ENCODE measurements at regions not wholly inside any gene's neighbourhood (a gene's known extent, or its start where the extent isn't known, plus 50 kb on each side); places are given as distances from the start of the nearest gene placed in this dataset.

DNA sequence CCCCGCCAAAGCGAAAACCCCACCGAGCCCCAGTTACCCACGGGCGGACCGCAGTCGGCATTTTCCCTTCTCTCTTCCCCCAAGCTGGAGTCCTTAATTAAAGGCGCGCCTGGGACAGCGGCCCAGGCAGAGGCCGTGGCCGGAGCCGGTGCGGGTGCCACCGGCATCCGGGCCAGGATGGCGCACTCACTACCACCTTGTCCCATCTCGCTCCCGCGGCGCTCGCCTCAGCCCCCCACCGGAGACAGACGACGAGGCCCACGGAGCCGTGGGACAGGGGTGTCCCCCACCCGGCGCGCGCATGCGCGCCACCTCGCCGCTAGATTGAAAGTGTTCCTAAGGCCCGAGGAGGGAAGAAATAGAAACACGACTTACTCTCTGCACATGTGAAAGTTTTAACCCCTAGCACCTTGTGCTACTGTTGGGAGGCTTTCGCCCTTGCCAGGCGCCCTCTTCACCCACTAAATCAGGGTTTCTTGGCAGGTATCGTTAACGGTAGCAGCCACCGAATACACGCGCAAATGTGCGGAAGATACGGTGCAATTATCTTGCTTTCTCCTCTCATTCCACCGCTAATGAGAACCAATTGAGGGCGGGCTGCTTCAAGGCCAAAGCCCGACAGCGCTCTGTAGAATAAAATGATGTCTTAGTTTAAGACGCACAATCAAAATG is 64.3 kb upstream of the CCDC160 start:
- Histone ChIP-seq H3K36me3 (ENCODE audit: control insufficient read depth, insufficient read depth, low read length) (peaks cover 12% of the 10 kb centered on the region), H3K27ac (ENCODE audit: insufficient read depth, low read depth, low read length, poor library complexity, severe bottlenecking) (peak overlapping the region; percentile 69)
- 0% methylated on average over 48 to 50 of the region's 51 CpGs for WGBS, 2 experiments

DNA sequence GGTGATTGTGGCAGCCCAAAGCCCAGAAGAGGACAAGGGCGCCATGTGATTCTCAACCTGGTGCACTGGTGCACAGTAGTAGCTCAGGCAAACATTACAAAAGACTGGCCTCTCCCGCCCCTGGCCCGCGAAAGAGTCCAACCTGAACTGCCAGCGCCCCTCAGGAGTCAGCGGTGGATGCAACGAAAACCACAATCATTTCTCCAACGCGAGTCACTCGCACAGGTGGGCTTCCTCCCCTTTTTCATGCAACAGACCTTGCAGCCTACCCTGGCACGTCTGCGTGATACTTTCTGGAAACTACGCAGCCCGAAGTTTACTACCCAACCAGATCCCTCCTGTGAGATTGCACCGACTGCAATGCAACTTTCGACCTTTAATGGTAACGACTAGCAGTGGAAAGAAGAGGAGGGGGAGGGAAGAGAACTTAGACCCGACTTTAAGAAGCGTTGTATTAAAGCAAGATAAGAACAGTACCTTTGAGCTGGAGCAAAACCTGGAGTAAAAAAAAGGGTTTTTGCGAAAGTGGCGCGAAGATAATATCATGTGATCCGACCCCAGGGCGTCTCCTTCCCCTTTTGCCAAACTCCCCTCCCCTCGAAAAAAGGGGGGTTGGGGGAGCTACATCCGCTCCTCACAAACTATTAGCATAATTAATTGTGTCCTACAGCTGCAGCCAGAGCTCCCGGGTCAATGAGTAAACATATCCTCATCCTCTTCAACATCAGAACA is 63.3 kb upstream of the CCDC160 start:
- peaks cover 5% of the 10 kb centered on the region for H3K4me1 ChIP-seq (ENCODE audit: control insufficient read depth, insufficient read depth, low read length)
- peak overlapping the region; percentile 79 for H3K4me3 ChIP-seq (ENCODE audit: insufficient read depth, low read depth, low read length)
- 0% methylated on average over 26 to 27 of the region's 27 CpGs for WGBS, 2 experiments
- H3K36me3 ChIP-seq (ENCODE audit: control insufficient read depth, insufficient read depth, low read length) = peaks cover 12% of the 10 kb centered on the region
- no peaks in the 10 kb centered on the region for H3K27me3 ChIP-seq (ENCODE audit: control insufficient read depth, insufficient read depth, low read length, poor library complexity, severe bottlenecking)
- peak overlapping the region; percentile 94 for H3K27ac ChIP-seq (ENCODE audit: insufficient read depth, low read depth, low read length, poor library complexity, severe bottlenecking)
- H3K9me3 ChIP-seq (ENCODE audit: control insufficient read depth, low read length) = no peaks in the 10 kb centered on the region

More for the DNA sequence above, 64.3 kb upstream of the CCDC160 start:
- Histone ChIP-seq H3K4me3 (ENCODE audit: insufficient read depth, low read depth, low read length) (peak overlapping the region; percentile 79), H3K4me1 (ENCODE audit: control insufficient read depth, insufficient read depth, low read length) (peaks cover 4% of the 10 kb centered on the region), H3K9me3 (ENCODE audit: control insufficient read depth, low read length) (no peaks in the 10 kb centered on the region), H3K27me3 (ENCODE audit: control insufficient read depth, insufficient read depth, low read length, poor library complexity, severe bottlenecking) (no peaks in the 10 kb centered on the region)

DNA sequence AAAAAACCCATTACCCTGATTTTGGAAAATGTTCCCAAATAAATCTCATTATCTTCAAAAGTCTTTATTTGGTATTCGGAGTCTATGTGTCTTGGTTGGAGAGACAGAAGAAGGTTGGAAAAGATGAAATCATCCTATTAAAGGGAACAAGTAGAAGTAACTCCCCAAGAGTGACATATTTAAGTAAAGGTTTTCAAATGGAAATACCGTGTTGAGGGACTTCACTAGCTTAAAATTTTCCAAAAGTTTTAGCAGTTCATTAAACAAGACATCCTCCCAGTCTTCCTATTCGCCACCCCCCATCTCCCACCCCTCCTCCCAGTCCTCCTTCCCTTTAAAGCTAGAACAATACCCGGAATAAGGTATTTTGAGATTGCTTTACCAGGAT is 62.7 kb upstream of the CCDC160 start:
- peaks cover 5% of the 10 kb centered on the region for H3K4me1 ChIP-seq (ENCODE audit: control insufficient read depth, insufficient read depth, low read length)
- peak overlapping the region; percentile 92 for H3K27ac ChIP-seq (ENCODE audit: insufficient read depth, low read depth, low read length, poor library complexity, severe bottlenecking)
- no peaks in the 10 kb centered on the region for H3K27me3 ChIP-seq (ENCODE audit: control insufficient read depth, insufficient read depth, low read length, poor library complexity, severe bottlenecking)
- peaks cover 12% of the 10 kb centered on the region for H3K36me3 ChIP-seq (ENCODE audit: control insufficient read depth, insufficient read depth, low read length)
- peak overlapping the region; percentile 79 for H3K4me3 ChIP-seq (ENCODE audit: insufficient read depth, low read depth, low read length)
- WGBS, 2 experiments = 0% methylated on average over 4 of the region's 4 CpGs; no CpG with 5 or more reads in 1 of the 2 experiments
- no peaks in the 10 kb centered on the region for H3K9me3 ChIP-seq (ENCODE audit: control insufficient read depth, low read length)

DNA sequence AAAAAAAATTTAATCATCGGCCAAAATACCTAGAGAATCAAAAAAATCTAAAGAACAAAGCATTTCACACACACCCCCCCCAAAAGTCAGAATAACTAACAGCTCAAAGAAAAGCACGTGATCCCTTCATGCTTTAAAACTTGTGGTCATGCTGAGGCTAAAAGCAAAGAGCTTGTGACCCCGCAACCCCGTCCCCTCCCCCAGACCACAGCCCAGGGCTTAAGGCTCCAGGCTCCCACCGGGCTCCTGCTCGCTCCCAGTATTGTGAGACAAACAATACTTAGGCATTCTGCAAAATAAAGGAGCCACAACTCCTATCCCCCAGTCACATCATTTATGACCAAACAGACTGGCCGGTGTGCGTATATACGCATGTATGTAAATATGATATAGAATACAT is 62.1 kb upstream of the CCDC160 start:
- Histone ChIP-seq H3K27ac (ENCODE audit: insufficient read depth, low read depth, low read length, poor library complexity, severe bottlenecking) (peak overlapping the region; percentile 92), H3K4me3 (ENCODE audit: insufficient read depth, low read depth, low read length) (peak overlapping the region; percentile 79), H3K9me3 (ENCODE audit: control insufficient read depth, low read length) (no peaks in the 10 kb centered on the region), H3K4me1 (ENCODE audit: control insufficient read depth, insufficient read depth, low read length) (peaks cover 5% of the 10 kb centered on the region), H3K27me3 (ENCODE audit: control insufficient read depth, insufficient read depth, low read length, poor library complexity, severe bottlenecking) (no peaks in the 10 kb centered on the region), H3K36me3 (ENCODE audit: control insufficient read depth, insufficient read depth, low read length) (peaks cover 7% of the 10 kb centered on the region)
- 0 to 1% methylated on average over 6 to 7 of the region's 9 CpGs for WGBS, 2 experiments

DNA sequence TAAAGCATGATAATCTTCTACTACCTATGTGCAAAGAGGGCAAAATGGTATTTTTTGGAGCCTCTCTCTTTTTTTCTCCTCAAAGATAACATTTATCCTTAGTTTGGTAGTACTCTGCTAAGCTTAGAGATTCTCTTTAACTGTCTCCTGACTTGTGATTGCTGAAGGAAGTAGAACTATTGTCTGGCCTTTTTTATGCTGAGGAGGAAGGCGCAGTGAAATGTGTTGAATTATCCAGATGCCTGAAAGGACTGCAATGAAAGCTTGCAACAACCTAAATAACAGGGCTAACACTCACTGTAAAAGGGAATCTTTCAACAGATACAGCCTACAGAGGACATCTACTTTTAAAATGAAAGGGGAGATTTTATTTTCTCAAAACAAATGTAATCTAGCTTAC is 59.5 kb upstream of the CCDC160 start:
- peak overlapping the region; percentile 56 for H3K27ac ChIP-seq (ENCODE audit: insufficient read depth, low read depth, low read length, poor library complexity, severe bottlenecking)
- WGBS, 2 experiments = 0% methylated on average over 1 of the region's 1 CpG
- H3K9me3 ChIP-seq (ENCODE audit: control insufficient read depth, low read length) = no peaks in the 10 kb centered on the region
- H3K27me3 ChIP-seq (ENCODE audit: control insufficient read depth, insufficient read depth, low read length, poor library complexity, severe bottlenecking) = no peaks in the 10 kb centered on the region
- H3K4me1 ChIP-seq (ENCODE audit: control insufficient read depth, insufficient read depth, low read length) = peaks cover 16% of the 10 kb centered on the region
- no peaks in the 10 kb centered on the region for H3K36me3 ChIP-seq (ENCODE audit: control insufficient read depth, insufficient read depth, low read length)
- H3K4me3 ChIP-seq (ENCODE audit: insufficient read depth, low read depth, low read length) = no peak overlapping the region

DNA sequence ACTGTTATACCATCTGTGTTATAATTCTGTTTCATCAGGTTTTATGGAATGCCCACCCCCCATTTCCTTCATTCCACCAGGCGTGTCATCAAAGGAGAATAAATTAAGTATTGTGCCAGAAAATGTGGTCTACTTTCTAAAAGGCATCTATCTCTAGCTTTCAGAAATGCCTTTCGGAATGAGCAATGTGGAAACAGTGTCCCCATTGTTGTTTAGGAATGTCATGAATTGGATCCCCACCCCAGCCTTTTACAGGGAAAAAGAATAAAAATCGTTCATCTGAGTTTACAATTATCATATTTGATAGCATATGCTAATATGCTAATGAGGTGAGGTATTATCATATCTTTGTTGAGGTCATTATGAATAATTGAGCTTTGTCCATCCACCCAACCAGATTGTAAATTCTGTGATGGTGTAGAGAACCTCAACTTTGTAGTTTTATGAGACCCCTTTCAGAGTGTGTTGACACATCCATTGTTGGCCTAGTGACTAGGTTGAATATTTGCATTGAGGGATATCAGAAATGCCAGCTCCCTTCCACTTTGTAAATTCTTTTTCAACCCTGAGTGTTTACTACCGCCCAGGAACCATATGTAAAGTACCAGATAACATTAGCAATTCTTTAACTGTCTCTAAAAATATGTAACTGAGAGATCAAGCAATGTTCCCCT is 56.2 kb upstream of the CCDC160 start:
- no peaks in the 10 kb centered on the region for H3K27me3 ChIP-seq (ENCODE audit: control insufficient read depth, insufficient read depth, low read length, poor library complexity, severe bottlenecking)
- peaks cover 18% of the 10 kb centered on the region for H3K4me1 ChIP-seq (ENCODE audit: control insufficient read depth, insufficient read depth, low read length)
- H3K27ac ChIP-seq (ENCODE audit: insufficient read depth, low read depth, low read length, poor library complexity, severe bottlenecking) = peak overlapping the region; percentile 89
- no peaks in the 10 kb centered on the region for H3K9me3 ChIP-seq (ENCODE audit: control insufficient read depth, low read length)
- H3K36me3 ChIP-seq (ENCODE audit: control insufficient read depth, insufficient read depth, low read length) = no peaks in the 10 kb centered on the region
- 34 to 60% methylated on average over 1 to 3 of the region's 4 CpGs for WGBS, 2 experiments
- no peak overlapping the region for H3K4me3 ChIP-seq (ENCODE audit: insufficient read depth, low read depth, low read length)

DNA sequence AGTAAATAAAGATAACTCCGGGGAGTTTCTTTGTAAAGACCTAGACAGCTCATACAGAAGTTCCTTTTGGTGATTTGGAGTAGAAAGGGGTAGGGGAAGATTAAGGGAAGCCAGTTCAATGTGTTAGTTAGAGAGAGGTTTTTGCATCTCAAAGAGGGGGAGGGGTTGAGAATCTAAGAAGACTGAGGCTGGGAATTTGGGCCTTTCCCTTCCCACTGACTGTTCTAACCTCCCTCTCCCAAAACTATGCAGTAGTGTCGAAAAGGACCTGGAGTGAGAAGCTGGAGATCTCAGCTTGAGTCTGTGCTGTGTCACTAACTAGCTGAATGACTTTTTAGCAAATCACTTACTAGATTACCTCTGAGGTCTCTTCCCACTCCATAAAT is 55.7 kb upstream of the CCDC160 start:
- Histone ChIP-seq H3K4me1 (ENCODE audit: control insufficient read depth, insufficient read depth, low read length) (peaks cover 18% of the 10 kb centered on the region), H3K27ac (ENCODE audit: insufficient read depth, low read depth, low read length, poor library complexity, severe bottlenecking) (peak overlapping the region; percentile 89), H3K4me3 (ENCODE audit: insufficient read depth, low read depth, low read length) (no peak overlapping the region), H3K9me3 (ENCODE audit: control insufficient read depth, low read length) (no peaks in the 10 kb centered on the region), H3K36me3 (ENCODE audit: control insufficient read depth, insufficient read depth, low read length) (no peaks in the 10 kb centered on the region), H3K27me3 (ENCODE audit: control insufficient read depth, insufficient read depth, low read length, poor library complexity, severe bottlenecking) (no peaks in the 10 kb centered on the region)
- WGBS, 2 experiments = 0% methylated on average over 2 of the region's 2 CpGs

DNA sequence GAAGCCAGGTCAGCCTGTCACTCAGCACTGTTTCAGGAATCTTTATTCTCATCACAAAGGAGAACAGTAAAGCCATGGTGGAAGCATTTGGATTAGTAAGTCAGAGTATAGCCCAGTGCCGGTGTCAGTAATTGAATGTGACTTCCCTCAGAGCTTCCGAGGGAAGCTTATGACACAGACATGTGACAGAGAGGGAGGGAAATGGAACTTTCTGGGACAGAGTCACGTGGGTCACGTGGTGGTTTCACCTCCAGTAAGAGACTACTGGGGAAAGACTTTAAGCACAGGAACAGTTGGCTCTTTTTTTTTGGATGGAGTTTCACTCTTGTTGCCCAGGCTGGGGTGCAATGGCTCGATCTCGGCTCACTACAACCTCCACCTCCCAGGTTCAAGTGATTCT is 53.3 kb upstream of the CCDC160 start:
- Histone ChIP-seq H3K4me1 (ENCODE audit: control insufficient read depth, insufficient read depth, low read length) (peaks cover 18% of the 10 kb centered on the region), H3K27ac (ENCODE audit: insufficient read depth, low read depth, low read length, poor library complexity, severe bottlenecking) (no peak overlapping the region), H3K9me3 (ENCODE audit: control insufficient read depth, low read length) (no peaks in the 10 kb centered on the region), H3K27me3 (ENCODE audit: control insufficient read depth, insufficient read depth, low read length, poor library complexity, severe bottlenecking) (no peaks in the 10 kb centered on the region), H3K4me3 (ENCODE audit: insufficient read depth, low read depth, low read length) (no peak overlapping the region), H3K36me3 (ENCODE audit: control insufficient read depth, insufficient read depth, low read length) (no peaks in the 10 kb centered on the region)
- WGBS, 2 experiments = 79 to 80% methylated on average over 6 of the region's 6 CpGs

DNA sequence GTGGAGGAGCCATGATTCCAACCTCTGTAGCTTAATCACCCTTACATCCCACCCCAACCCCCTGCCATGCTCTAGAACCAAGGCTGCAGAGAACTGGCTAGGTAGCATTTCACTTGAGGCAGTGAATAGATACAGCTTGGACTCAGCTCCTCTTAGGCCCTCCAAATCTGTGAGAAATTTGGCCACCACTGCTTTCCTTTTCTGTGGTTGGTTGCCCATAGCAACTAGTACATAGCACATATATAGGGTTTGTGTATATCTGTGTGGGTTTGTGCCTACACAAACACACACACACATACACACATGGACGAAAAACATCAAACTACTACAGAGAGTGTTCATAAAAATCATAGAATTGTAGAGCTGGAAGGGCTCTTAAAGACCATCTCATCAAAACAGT is 52.0 kb upstream of the CCDC160 start:
- Histone ChIP-seq H3K4me3 (ENCODE audit: insufficient read depth, low read depth, low read length) (no peak overlapping the region), H3K27me3 (ENCODE audit: control insufficient read depth, insufficient read depth, low read length, poor library complexity, severe bottlenecking) (no peaks in the 10 kb centered on the region), H3K27ac (ENCODE audit: insufficient read depth, low read depth, low read length, poor library complexity, severe bottlenecking) (no peak overlapping the region), H3K9me3 (ENCODE audit: control insufficient read depth, low read length) (no peaks in the 10 kb centered on the region), H3K36me3 (ENCODE audit: control insufficient read depth, insufficient read depth, low read length) (no peaks in the 10 kb centered on the region), H3K4me1 (ENCODE audit: control insufficient read depth, insufficient read depth, low read length) (peaks cover 18% of the 10 kb centered on the region)
- 100% methylated on average over 1 of the region's 1 CpG; no CpG with 5 or more reads in 1 of the 2 experiments for WGBS, 2 experiments

Data from ectodermal cell (in vitro differentiated cells).